Endothelial cell of umbilical vein (primary cell): ENCODE measurements at regions not wholly inside any gene's neighbourhood (a gene's known extent, or its start where the extent isn't known, plus 50 kb on each side); places are given as distances from the start of the nearest gene placed in this dataset.

Source experiments
- FOS ChIP-seq: IDR thresholded peaks from 2 replicates; pipeline ENCODE4 v1.6.1; 2011; ENCODE audit warnings: mild to moderate bottlenecking, low read length, moderate library complexity, borderline replicate concordance; ENCODE audit not compliant: insufficient read depth
- JUN ChIP-seq: IDR thresholded peaks from 2 replicates; pipeline ENCODE4 v1.6.1; 2011; ENCODE audit warnings: borderline replicate concordance, low read depth; ENCODE audit not compliant: insufficient read length, insufficient read depth
- POLR2A ChIP-seq: IDR thresholded peaks from 2 replicates; pipeline ENCODE4 v1.6.1; 2012; ENCODE audit warnings: low read depth, mild to moderate bottlenecking, control low read depth, low read length
- POLR2AphosphoS5 ChIP-seq: IDR thresholded peaks from 2 replicates; pipeline ENCODE4 v1.6.1; 2012; ENCODE audit warnings: low read depth, mild to moderate bottlenecking, control low read depth, low read length, moderate library complexity; ENCODE audit not compliant: insufficient read depth
- TF ChIP-seq, protein P1 (sequence below), 2 donors: IDR thresholded peaks; 1 replicate in 1 of 2; 2 replicates in 1 of 2; pipeline ENCODE4 v1.5.1; 2011; ENCODE audit warnings: low read length in 2 of 2, mild to moderate bottlenecking in 2 of 2, moderate library complexity in 2 of 2, control low read depth in 1 of 2, inconsistent platforms in 1 of 2, low read depth in 1 of 2; ENCODE audit not compliant: insufficient read depth in 1 of 2; ENCODE audit errors: extremely low read depth in 1 of 2

DNA sequence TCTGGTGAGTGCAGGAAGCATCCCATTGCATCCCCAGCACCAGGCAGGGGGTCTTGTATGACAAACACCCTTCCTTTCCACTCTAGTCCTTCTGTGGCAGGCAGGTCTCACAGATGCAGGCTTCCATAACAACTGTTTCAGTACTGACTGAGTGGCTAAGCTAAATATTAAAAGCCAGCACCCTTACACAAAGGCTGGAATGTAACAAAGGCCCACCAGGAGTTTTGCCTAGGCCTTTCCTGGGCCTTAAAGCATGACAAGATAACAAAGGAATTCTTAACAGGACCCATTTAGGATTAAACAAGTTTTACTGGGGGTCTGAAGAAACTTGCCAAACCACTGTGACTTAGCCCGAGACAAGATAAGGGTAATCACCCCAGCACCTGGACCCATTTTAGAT is 228.9 kb upstream of the RPL38 start:
- no peak for TF ChIP-seq POLR2A
- TF ChIP-seq, protein P1, sequence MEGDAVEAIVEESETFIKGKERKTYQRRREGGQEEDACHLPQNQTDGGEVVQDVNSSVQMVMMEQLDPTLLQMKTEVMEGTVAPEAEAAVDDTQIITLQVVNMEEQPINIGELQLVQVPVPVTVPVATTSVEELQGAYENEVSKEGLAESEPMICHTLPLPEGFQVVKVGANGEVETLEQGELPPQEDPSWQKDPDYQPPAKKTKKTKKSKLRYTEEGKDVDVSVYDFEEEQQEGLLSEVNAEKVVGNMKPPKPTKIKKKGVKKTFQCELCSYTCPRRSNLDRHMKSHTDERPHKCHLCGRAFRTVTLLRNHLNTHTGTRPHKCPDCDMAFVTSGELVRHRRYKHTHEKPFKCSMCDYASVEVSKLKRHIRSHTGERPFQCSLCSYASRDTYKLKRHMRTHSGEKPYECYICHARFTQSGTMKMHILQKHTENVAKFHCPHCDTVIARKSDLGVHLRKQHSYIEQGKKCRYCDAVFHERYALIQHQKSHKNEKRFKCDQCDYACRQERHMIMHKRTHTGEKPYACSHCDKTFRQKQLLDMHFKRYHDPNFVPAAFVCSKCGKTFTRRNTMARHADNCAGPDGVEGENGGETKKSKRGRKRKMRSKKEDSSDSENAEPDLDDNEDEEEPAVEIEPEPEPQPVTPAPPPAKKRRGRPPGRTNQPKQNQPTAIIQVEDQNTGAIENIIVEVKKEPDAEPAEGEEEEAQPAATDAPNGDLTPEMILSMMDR (IDR thresholded peaks at IDR 0.05; ENCODE audit: extremely low read depth in 1 of 2, insufficient read depth in 1 of 2, low read depth in 1 of 2, low read length in 2 of 2): no peak
- no peak for TF ChIP-seq JUN
- no peak for TF ChIP-seq FOS
- no peak for TF ChIP-seq POLR2AphosphoS5
